WTC11 (cell line): ENCODE measurements at regions not wholly inside any gene's neighbourhood (a gene's known extent, or its start where the extent isn't known, plus 50 kb on each side); places are given as distances from the start of the nearest gene placed in this dataset.

Source experiments
- ESRRA ChIP-seq: sonication (generic); formaldehyde crosslinking; IDR thresholded peaks from 2 replicates; pipeline ENCODE4 v1.8.1; 2022; ENCODE audit warnings: mild to moderate bottlenecking, missing genetic modification reagents, borderline replicate concordance
- GABPB1 ChIP-seq: sonication (generic); formaldehyde crosslinking; IDR thresholded peaks from 2 replicates; pipeline ENCODE4 v1.8.1; 2023; ENCODE audit warnings: mild to moderate bottlenecking, missing genetic modification reagents
- IRF2 ChIP-seq: sonication (generic); formaldehyde crosslinking; IDR thresholded peaks from 2 replicates; pipeline ENCODE4 v1.8.0; 2022; ENCODE audit warnings: low read depth, missing genetic modification reagents, borderline replicate concordance
- JAZF1 ChIP-seq: fragments of 250-450 bp; sonication (Bioruptor Pico); IDR thresholded peaks from 2 replicates; pipeline ENCODE4 v1.9.0; 2021; ENCODE audit warnings: moderate library complexity, mild to moderate bottlenecking, inconsistent platforms
- TCF7 ChIP-seq: sonication (generic); formaldehyde crosslinking; IDR thresholded peaks from 2 replicates; pipeline ENCODE4 v1.8.0; 2022; ENCODE audit warnings: mild to moderate bottlenecking, low read depth, missing genetic modification reagents, moderate library complexity
- ZNF263 ChIP-seq: sonication (generic); formaldehyde crosslinking; IDR thresholded peaks from 2 replicates; pipeline ENCODE4 v1.8.1; 2022; ENCODE audit warnings: low read depth, mild to moderate bottlenecking, moderate library complexity, missing genetic modification reagents
- ZNF671 ChIP-seq: fragments of 250-450 bp; sonication (Bioruptor Pico); IDR thresholded peaks from 2 replicates; pipeline ENCODE4 v1.8.0; 2021; ENCODE audit warnings: mild to moderate bottlenecking
- TF ChIP-seq, protein P1 (sequence below): fragments of 200-600 bp; IDR thresholded peaks from 2 replicates; pipeline ENCODE4 v1.8.0; 2022; ENCODE audit warnings: antibody characterized with exemption
- TF ChIP-seq, protein P2 (sequence below): sonication (generic); formaldehyde crosslinking; IDR thresholded peaks from 2 replicates; pipeline ENCODE4 v1.8.1; 2023; ENCODE audit warnings: mild to moderate bottlenecking, missing genetic modification reagents, moderate library complexity
- TF ChIP-seq, protein P3 (sequence below): sonication (generic); formaldehyde crosslinking; IDR thresholded peaks from 2 replicates; pipeline ENCODE4 v1.8.1; 2023; ENCODE audit warnings: mild to moderate bottlenecking, missing genetic modification reagents, moderate library complexity
- TF ChIP-seq, protein P4 (sequence below): sonication (generic); formaldehyde crosslinking; IDR thresholded peaks from 2 replicates; pipeline ENCODE4 v1.8.0; 2022; ENCODE audit warnings: mild to moderate bottlenecking, missing genetic modification reagents
- TF ChIP-seq, protein P5 (sequence below): fragments of 250-450 bp; sonication (Bioruptor Pico); IDR thresholded peaks from 2 replicates; pipeline ENCODE4 v2.1.2; 2022; ENCODE audit warnings: mild to moderate bottlenecking, moderate library complexity
- TF ChIP-seq, protein P6 (sequence below): sonication (generic); formaldehyde crosslinking; IDR thresholded peaks from 2 replicates; pipeline ENCODE4 v1.8.0; 2022; ENCODE audit warnings: mild to moderate bottlenecking, missing genetic modification reagents

DNA sequence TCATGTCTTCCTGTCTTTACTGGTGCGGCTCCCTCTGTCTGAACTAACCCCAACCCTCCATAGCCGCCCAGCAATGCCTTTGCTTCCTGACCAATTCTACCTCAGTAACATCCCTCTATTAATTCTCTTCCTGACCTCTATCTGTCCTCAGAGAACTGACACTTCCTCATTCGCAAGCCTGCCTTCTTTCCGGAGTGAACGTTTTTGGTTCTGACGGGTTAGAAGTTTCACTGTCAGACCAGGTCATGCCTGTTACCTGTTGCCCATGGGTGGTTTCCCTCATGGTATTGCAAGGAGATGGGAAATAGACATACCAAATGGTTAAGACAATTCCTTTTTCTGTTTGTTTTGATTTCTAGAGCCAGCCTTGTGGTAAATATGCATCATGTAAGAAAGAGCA, 453.4 kb upstream of the SLC14A2 start:
- TF ChIP-seq, protein P1, sequence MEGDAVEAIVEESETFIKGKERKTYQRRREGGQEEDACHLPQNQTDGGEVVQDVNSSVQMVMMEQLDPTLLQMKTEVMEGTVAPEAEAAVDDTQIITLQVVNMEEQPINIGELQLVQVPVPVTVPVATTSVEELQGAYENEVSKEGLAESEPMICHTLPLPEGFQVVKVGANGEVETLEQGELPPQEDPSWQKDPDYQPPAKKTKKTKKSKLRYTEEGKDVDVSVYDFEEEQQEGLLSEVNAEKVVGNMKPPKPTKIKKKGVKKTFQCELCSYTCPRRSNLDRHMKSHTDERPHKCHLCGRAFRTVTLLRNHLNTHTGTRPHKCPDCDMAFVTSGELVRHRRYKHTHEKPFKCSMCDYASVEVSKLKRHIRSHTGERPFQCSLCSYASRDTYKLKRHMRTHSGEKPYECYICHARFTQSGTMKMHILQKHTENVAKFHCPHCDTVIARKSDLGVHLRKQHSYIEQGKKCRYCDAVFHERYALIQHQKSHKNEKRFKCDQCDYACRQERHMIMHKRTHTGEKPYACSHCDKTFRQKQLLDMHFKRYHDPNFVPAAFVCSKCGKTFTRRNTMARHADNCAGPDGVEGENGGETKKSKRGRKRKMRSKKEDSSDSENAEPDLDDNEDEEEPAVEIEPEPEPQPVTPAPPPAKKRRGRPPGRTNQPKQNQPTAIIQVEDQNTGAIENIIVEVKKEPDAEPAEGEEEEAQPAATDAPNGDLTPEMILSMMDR = no peak
- TF ChIP-seq, protein P2, sequence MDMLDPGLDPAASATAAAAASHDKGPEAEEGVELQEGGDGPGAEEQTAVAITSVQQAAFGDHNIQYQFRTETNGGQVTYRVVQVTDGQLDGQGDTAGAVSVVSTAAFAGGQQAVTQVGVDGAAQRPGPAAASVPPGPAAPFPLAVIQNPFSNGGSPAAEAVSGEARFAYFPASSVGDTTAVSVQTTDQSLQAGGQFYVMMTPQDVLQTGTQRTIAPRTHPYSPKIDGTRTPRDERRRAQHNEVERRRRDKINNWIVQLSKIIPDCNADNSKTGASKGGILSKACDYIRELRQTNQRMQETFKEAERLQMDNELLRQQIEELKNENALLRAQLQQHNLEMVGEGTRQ = no peak
- TF ChIP-seq, protein P3, sequence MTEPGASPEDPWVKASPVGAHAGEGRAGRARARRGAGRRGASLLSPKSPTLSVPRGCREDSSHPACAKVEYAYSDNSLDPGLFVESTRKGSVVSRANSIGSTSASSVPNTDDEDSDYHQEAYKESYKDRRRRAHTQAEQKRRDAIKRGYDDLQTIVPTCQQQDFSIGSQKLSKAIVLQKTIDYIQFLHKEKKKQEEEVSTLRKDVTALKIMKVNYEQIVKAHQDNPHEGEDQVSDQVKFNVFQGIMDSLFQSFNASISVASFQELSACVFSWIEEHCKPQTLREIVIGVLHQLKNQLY (CRISPR knock-in tag) = no peak
- TF ChIP-seq, protein P4, sequence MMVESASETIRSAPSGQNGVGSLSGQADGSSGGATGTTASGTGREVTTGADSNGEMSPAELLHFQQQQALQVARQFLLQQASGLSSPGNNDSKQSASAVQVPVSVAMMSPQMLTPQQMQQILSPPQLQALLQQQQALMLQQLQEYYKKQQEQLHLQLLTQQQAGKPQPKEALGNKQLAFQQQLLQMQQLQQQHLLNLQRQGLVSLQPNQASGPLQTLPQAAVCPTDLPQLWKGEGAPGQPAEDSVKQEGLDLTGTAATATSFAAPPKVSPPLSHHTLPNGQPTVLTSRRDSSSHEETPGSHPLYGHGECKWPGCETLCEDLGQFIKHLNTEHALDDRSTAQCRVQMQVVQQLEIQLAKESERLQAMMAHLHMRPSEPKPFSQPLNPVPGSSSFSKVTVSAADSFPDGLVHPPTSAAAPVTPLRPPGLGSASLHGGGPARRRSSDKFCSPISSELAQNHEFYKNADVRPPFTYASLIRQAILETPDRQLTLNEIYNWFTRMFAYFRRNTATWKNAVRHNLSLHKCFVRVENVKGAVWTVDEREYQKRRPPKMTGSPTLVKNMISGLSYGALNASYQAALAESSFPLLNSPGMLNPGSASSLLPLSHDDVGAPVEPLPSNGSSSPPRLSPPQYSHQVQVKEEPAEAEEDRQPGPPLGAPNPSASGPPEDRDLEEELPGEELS (CRISPR knock-in tag) = no peak
- TF ChIP-seq IRF2 = no peak
- TF ChIP-seq, protein P5, sequence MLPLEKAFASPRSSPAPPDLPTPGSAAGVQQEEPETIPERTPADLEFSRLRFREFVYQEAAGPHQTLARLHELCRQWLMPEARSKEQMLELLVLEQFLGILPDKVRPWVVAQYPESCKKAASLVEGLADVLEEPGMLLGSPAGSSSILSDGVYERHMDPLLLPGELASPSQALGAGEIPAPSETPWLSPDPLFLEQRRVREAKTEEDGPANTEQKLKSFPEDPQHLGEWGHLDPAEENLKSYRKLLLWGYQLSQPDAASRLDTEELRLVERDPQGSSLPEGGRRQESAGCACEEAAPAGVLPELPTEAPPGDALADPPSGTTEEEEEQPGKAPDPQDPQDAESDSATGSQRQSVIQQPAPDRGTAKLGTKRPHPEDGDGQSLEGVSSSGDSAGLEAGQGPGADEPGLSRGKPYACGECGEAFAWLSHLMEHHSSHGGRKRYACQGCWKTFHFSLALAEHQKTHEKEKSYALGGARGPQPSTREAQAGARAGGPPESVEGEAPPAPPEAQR (CRISPR knock-in tag) = no peak
- no peak for TF ChIP-seq TCF7 (CRISPR knock-in tag)
- no peak for TF ChIP-seq ESRRA (CRISPR knock-in tag)
- TF ChIP-seq ZNF671 (CRISPR knock-in tag) = no peak
- no peak for TF ChIP-seq JAZF1 (CRISPR knock-in tag)
- no peak for TF ChIP-seq ZNF263 (CRISPR knock-in tag)
- TF ChIP-seq, protein P6, sequence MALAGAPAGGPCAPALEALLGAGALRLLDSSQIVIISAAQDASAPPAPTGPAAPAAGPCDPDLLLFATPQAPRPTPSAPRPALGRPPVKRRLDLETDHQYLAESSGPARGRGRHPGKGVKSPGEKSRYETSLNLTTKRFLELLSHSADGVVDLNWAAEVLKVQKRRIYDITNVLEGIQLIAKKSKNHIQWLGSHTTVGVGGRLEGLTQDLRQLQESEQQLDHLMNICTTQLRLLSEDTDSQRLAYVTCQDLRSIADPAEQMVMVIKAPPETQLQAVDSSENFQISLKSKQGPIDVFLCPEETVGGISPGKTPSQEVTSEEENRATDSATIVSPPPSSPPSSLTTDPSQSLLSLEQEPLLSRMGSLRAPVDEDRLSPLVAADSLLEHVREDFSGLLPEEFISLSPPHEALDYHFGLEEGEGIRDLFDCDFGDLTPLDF (CRISPR knock-in tag) = no peak
- no peak for TF ChIP-seq GABPB1 (CRISPR knock-in tag)
